IPS DF 19.7 (cell line): ENCODE measurements at regions not wholly inside any gene's neighbourhood (a gene's known extent, or its start where the extent isn't known, plus 50 kb on each side); places are given as distances from the start of the nearest gene placed in this dataset.

Experiments used
- DNase-seq: peaks from one replicate; pipeline ENCODE4 v3.0.0-alpha.2; 2013; ENCODE audit warnings: low read depth, low spot score

DNA sequence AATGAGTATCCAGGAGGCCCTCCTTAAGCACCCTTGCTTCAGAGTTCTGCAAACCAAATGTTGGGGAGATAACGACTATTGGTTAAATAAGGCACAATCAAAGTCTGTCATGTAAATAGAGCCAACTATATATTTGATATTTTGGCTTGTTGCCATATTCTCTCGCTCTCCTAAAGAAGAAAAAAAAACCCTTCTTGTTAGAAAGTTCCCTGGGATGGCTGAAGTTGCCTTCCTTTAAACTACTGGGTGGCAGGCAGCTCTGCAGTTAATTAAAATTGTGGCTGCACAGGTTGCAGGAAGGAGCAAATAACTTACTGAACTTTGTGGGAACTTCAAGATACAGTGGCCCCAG, 227.0 kb upstream of the ANKRD55 start:
- DNase-seq: no peak

DNA sequence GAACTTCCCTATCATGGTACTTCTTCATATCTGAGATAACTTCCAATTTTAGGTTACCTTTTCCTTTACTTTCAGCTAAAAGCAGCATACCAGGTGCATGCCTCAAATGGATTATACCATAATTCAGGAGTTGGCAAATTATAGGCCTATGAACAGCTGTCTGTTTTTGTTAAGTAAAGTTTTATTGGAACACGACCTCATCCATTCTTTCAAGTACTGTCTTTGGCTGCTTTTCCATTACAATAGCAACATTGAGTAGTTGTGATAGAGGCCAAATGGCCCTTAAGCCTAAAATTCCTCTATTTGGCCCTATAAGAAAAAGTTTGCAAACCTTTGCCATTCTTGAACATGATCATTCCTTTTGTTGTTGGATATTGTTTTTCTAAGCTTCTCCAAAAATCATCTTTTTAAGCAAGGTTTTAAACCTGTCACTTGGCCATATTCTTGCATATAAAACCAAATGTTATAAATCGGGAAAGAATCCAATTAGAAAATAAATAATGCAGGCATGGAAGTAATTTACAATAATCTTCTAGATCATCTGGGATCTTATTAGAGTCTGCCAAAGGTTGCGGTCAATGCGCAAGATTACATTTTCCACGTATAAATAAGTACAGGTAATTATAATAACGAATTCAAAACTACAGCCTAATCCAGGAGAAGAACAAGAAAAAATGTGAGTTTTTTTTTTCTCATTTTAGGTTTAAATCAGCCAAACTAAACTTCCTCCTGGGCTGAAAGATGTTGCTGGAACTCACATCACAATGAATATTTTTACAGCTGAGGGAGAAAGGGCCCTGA, 226.5 kb upstream of the ANKRD55 start:
- no peak for DNase-seq

DNA sequence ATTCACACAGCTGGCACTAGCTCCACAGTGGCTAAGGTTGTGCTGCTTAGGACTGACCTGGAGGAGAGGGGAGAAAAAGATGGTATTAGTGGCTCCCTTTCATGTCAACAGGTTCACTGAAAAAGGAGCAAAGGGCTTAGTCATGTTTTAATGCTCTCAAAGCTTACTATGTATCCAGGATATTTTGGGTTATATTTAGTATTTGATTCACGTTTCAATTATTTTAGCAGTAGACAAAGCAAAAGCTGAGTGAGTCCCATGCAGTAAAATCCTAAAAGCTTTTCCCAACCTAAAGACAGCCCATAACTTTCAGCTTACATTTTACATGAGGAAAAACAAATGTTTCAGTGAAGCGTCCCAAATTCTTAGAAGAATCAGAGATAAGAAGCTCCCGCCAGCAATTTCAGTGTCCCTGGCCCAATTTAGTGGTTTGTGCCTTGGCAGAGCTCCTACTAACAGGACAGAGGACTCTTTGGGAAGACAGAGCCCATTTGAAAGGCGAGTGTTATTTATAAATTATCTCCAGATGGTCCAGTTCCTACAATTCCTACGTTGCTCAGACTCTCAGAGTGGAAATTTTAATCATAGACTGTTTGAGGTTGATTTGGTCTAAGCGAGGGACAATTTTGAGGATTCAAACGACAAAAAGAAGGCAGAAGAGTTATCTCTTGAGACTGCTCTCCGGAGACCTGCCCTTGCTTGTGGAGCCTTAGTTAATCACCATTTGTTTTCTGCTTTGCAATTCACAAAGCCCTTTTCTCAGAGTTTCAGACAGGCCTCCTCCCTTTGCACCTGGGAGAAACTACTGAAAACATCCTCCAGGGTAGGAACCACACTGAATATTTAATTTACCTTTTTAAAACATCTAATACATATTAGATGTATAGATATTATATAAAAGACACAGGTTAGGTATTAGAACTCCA, 225.0 kb upstream of the ANKRD55 start:
- no peak for DNase-seq

DNA sequence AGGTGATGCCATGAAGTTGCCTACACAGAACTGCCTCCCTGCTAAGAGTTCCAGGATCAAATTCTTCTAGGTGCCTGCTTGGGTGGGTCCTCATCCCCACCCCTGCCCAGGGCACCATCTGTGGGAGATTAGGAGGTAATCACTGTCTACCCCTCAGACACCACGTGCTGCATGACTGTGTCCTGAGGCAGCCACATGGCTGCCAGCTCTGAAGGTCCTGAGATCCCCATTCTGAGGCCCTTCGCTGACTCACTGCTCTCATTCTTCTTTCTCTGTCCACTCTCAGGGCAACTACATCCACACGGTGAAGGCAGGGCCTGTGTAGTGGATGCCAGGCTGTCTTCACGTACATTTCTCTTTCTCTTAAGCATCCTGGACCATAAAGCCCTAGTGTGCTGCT, 222.9 kb upstream of the ANKRD55 start:
- no peak for DNase-seq

DNA sequence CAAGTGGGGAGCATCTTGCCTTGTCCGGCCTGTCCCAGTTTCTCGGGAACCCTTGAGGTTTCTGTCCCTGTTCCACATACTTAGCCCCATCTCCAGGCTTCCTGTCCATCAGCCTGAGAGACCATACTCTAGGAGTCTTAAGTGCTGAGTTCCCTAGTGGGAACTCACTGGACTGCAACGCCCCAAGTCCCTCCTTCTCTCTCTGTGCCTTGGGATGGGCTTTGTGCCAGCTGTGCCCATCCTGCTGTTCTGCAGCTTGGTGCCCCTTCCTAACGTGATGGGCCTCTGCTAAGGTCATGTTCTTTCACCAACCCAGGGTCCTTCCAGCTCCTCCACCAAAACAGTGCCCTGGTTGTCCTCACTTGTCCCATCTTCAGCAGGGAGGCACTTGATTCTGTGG, 222.3 kb upstream of the ANKRD55 start:
- DNase-seq: no peak

DNA sequence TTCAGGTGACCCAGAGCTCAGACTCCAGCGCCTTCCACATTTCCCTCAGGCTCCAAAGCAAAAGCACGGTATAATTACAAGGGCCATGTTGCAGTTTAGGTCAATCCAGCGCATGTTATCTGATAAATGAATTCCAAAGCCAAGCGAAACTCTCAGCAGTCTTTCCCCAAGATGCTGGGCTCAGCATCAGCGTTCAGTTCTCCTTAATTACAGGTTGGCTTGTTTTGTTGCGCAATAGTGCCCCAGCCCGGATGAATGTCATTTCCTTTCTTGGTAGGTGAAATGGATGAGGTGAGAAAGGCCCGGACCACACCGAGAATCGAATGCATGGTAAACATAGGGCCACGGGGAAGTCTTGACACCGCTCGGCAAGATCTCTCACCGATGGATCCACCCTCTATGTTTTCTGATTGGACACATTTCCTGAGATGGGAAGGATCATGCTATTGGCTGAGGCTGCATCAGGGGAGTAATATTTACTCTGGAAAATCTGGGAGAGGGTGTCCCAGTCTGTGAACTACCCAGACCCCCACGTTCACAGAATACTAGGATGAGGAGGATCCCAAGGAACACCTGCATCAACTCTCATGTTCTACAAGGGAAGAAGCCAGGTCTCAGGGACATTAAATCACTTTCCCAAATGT, 221.2 kb upstream of the ANKRD55 start:
- no peak for DNase-seq

DNA sequence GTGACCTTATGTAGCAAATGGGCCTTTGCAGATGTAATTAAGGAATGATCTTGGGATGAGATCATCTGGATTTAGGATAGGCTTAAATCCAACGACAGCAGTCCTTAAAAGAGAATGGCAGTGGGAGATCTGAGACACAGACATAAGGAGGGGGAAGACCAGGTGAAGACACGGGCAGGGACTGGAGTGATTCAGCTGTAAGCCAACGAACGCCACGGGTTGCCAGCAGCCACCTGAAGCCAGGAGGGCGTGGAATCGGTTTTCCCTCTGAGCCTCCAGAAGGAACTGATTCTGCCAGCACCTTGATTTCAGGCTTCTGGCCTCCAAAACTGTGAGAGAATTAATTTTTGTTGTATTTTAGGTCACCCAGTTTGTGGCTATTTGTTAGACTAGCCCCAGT, 218.6 kb upstream of the ANKRD55 start:
- DNase-seq: no peak

DNA sequence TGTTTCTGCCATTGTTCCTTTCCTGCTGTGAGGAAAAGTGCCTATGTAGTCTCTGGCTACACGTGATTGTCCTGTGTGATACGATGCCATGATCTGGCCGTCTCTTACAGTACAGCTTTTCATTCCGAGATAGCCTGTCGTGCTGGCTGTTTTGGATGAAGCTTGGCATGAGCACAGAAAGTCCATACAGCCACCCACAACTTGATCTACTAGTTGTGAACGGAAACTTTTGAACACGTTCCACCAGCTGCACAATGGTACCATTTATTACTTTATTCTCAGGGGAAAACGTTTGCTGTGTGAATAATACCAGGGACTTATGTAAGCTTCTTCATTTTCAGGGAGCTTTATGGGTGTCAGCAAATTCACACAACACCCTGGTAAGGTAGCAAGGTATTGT, 217.6 kb upstream of the ANKRD55 start:
- DNase-seq: no peak

DNA sequence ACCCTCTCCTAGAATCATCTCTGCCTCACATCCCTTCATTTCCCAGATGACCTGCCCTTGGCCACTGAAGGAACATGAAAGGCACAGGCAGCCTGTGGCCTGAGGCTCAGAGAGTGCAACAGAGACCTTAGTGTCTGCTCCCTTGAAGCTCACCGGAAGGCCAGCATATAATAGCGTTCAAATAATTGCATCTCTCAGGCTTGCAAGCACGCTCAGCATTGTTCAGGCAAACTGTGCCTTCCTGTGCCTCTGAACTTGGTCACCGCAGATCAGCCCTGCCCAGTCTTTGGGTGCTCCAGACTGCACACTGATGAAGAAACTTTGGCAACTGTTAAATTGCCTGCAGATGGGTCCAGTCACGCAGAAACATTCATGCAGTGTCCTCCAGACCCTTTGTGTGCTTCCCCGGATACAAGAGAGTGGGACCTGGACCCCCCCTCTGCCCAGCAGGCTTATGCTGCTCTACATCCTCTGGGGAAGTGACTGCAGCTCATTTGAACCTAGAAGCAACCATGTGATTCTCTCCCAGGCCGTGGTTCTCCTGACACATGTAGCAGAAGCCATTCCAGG, 216.0 kb upstream of the ANKRD55 start:
- DNase-seq: no peak

DNA sequence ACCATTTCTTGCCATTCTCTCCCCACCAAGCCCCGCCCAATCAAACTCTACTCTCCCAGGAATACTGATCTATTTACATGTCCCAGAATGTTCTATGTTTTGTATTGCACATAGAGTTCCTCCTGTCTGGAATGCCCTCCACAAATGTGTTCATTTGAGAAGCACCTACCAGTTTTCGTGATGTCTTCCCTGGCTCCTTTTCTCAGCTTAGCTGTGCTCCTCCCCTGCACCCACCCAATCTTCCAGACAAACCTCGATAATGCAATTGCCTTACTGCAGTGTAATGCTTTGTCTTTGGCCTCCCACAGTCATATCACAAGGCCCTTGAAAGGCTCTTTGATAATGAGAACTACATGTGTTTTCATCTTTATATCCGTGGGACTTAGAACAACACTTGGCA, 214.5 kb upstream of the ANKRD55 start:
- no peak for DNase-seq

DNA sequence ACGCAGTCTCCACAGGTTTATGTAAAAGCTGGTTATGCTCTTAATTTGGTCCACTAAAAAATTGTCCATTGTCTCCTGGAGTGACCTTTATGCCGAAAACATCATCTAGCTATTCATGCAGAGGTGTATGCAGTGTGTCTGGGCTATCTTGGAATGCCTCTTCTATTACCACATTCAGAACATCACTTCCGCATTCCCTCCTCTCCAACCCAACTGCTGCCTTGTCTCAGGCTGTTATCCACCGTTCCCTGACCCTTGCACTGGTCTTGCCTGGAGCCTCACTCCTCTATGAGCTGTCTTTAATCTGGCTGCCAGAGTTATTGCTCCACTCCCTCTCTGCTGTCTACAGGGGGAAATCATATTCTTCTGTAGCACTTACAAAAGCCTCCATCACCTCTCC, 214.1 kb upstream of the ANKRD55 start:
- DNase-seq: no peak

DNA sequence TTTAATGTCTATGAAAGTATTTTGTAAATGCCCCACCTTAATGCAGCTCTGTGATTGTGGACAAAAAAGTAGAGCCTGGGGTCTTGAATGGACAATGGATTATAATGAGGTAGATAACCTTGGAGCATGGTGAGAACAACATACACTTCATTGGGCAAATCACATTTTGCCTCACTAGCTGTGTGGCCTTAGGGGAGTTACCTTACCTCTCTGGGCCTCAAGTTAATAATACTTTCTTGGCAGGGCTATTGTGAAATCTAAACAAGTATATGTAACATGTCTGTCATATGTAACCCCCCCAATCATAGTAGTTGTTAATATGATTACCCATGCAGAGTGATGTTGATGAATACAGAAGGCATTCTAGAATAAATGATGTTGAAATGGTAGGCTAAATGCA, 213.6 kb upstream of the ANKRD55 start:
- DNase-seq: no peak

DNA sequence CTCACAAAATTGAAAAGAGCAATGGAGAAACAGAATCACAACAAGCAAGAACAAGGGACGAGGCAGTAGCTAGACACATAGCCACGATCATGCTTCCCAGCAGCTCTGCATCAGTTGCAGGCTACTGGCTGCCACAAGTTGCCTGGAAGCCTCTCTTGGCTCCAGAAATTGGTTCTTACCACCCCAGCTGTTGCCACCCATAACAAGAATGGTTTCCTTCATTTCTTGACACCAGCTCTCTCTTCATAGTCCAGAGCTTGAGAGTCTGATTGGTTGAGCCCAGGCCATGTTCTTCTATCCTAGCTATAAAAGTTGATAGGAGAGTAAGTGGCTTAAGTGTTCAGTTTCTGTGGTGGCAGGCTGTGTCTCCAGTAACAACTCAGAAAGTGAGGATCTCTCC, 210.7 kb upstream of the ANKRD55 start:
- DNase-seq: no peak

DNA sequence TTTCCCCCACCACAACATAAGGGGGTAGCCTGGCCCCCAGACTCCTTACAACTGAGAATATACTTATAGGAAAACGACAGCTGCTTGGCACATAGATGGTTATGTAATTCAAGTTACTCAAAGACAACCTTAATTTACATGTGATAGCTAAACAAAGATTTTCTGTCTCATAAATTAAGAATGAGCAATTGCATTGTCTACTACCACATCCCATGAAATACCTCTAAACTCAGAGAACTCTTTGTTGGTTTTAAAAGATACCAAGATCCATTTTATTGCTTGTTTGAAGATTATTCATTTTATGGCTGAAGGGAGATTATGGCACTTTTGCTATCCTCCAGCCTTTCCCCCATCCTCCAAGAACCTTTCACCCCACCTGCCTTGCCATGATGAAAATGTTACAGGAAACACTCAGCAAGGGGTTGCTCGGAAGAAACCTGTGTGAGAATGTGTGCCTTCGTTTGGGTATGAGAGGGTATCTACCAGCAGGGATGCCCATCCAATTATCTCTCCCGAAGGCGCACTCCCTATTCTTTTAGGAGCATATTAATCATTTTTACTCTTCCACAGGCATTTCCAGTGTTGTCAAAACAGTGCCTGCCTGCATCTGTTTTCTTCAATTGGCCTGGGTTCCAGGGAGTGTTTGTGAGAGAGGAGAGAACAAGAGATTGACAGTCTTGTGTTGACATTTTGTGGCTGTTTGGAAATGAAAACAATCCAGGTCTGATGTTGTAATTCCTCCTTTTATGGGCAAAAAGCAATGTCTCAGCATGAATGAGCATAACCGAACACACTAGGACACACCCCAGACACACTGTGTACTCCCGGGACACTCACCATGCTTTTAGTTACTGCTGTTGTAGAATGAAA, 208.0 kb upstream of the ANKRD55 start:
- no peak for DNase-seq

DNA sequence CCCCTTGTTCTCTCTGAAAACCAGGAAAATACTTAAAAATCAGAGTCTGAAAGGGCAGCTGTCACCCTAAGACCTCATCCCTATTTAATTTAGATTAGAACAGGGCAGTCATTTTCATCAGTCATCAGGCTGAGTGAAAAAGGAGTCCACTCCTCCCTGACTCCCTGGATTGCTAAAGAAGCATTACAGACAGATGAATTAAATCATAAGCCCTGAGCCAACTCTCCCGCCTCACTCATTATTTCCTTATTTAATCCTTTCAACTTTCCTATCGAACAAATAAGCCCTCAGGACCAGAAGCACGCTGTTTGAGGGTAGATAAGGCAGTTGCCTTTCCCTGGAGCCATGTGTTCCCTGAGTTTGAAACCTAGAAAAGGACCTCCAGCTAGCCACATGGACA, 201.9 kb upstream of the ANKRD55 start:
- DNase-seq: no peak

DNA sequence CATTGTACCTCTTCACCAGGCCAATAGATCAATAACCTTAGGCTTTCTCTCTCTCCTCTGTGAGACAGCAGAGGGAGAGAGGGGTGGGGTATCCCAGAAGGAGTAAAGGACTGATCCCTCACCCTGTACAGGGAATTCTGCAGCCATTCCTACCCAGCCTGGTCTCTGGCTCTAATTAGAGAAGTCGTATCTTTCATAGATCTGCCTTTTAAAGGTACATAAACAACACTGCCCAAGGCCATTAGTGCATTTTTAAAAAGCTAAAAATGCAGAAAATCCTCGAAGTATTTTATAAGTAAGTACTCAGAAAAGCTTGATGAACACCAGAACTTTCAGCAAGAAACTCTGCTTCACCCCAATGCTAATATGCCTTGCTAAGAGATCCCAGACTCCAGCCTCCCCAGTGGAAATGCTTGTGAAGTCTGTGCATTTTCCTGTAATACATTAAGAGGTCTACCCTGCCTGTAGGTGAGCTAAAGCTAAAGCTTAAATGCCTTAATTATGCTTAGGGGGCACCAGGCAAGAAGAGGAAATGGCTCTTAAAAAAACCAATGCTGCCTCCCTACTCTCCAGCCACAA, 200.0 kb upstream of the ANKRD55 start:
- DNase-seq: no peak

DNA sequence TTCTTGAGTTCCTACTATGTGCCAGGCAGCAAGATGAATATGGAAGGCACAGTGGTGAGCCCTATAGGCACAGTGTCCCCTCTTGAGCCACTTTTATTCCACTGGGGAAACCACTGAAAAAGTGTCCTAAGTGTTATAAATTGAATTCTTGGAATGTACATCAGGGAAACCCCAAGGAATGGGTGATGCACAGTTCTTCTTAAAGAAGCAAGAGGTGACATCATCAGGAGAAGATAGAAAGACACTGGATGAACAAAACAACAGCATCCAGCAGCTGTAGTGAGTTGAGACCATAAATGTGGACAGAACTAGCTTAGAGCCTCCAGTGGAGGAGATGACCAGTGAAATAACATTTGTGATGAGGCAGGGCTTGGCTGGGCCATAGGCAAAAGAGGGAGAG, 199.2 kb upstream of the ANKRD55 start:
- DNase-seq: no peak

DNA sequence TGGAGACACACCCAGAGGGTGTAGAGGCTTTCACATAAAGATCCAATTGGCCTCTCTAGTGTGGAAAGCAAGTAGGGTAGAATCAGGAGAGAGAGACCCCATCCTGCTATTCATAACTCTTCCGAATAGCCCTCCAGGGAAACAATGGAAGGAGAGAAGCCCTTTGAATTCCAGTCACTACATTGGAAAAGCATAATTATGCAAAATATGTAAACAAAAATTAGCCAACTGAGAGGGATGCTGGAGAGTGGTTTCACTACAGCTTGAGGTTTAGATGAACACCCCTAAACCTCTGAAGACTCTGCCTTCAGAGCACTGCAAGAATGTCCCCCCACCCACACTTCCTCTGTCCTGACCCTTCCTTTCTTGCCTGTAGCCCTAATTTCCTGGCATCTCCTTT, 197.3 kb upstream of the ANKRD55 start:
- DNase-seq: no peak

DNA sequence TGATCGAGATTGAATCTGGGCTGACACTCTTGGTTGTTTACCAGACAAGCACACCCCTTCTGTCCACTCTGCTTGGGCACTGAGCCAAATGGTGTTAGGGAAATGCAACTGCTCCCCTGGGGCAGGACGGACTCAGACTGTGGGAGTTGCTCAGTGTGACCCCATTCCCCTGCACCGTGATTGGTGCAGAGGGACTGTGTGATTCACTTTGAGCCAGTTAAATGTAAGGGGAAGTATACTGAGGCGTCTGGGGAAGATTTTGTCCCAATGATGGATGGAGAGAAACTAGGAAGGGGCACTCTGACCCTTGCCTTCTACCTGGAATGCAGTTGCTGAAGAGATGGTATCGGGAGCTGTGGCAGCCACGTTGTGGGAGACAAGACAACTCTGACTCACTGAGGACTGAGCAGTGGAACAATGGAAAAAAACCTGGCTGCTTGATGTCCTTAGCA, 196.0 kb upstream of the ANKRD55 start:
- DNase-seq: no peak

DNA sequence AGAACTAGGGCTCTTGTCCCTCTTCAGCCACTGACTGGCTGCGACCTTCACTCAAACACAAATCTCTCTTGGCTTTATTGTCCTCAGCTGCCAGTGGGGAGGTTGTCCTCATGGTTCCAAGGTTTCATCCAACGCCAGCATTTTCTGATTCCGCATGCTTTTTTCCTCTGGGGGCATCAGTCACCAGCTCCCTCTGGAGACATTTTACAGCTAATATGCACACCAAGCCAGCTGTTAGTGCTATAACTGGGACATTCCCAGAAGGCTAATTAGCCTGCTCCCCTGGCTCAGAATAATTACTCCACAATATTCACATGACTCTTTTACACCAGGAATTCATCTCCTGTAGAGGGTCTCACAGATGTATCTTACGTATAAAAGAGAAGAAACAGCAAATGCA, 193.6 kb upstream of the ANKRD55 start:
- no peak for DNase-seq
